Esophagus squamous epithelium (tissue), 4 donors: ENCODE measurements at regions not wholly inside any gene's neighbourhood (a gene's known extent, or its start where the extent isn't known, plus 50 kb on each side); places are given as distances from the start of the nearest gene placed in this dataset.
"Not testable (repeated sequence)": the region's sequence is repeated elsewhere in the genome, so short reads cannot be mapped to it uniquely, and the experiment has no call there.

Experiments
- POLR2A ChIP-seq, 4 donors: fragments of 450-650 bp; IDR thresholded peaks; one replicate each; pipeline ENCODE4 v1.6.1; 2017; ENCODE audit warnings: antibody characterized with exemption in 4 of 4, mild to moderate bottlenecking in 4 of 4, moderate library complexity in 3 of 4
- TF ChIP-seq, protein P1 (sequence below), 6 experiments: fragments of 450-650 bp in 4 of 6; fragments of 200-600 bp in 2 of 6; sonication (generic) in 2 of 6; IDR thresholded peaks; one replicate each; pipeline ENCODE4 v1.5.1; 2016 to 2019; ENCODE audit warnings: antibody characterized with exemption in 6 of 6, mild to moderate bottlenecking in 4 of 6, moderate library complexity in 4 of 6

GRCh38 chr20:60790339-60790738, 461.7 kb upstream of the CDH4 start:
- TF ChIP-seq, protein P1, sequence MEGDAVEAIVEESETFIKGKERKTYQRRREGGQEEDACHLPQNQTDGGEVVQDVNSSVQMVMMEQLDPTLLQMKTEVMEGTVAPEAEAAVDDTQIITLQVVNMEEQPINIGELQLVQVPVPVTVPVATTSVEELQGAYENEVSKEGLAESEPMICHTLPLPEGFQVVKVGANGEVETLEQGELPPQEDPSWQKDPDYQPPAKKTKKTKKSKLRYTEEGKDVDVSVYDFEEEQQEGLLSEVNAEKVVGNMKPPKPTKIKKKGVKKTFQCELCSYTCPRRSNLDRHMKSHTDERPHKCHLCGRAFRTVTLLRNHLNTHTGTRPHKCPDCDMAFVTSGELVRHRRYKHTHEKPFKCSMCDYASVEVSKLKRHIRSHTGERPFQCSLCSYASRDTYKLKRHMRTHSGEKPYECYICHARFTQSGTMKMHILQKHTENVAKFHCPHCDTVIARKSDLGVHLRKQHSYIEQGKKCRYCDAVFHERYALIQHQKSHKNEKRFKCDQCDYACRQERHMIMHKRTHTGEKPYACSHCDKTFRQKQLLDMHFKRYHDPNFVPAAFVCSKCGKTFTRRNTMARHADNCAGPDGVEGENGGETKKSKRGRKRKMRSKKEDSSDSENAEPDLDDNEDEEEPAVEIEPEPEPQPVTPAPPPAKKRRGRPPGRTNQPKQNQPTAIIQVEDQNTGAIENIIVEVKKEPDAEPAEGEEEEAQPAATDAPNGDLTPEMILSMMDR (IDR thresholded peaks at IDR 0.05): not testable (repeated sequence)
- not testable (repeated sequence) for TF ChIP-seq POLR2A (IDR thresholded peaks at IDR 0.05)
